Bronchial epithelial cell (primary cell): ENCODE measurements at regions not wholly inside any gene's neighbourhood (a gene's known extent, or its start where the extent isn't known, plus 50 kb on each side); places are given as distances from the start of the nearest gene placed in this dataset.

Source experiments
- DNase-seq: peaks from one replicate; pipeline ENCODE4 v3.0.0-alpha.2; 2010; ENCODE audit warnings: low read depth
- FAIRE-seq: peaks from 2 replicates; lab custom pipeline; 2011; peaks lifted over from hg19 to GRCh38; lab: Jason Lieb, UNC
- H3K27me3 ChIP-seq: 2 replicates; pipeline ENCODE4 v1.5.1; 2011; ENCODE audit warnings: low read length; ENCODE audit not compliant: control insufficient read depth, insufficient read depth
- H3K36me3 ChIP-seq: 2 replicates; pipeline ENCODE4 v1.5.1; 2011; ENCODE audit warnings: low read length; ENCODE audit not compliant: control insufficient read depth, insufficient read depth
- H3K4me3 ChIP-seq: 2 replicates; pipeline ENCODE4 v1.5.1; 2011; ENCODE audit warnings: mild to moderate bottlenecking, low read depth, low read length, control low read depth
- CTCF ChIP-seq: IDR thresholded peaks from 2 replicates; pipeline ENCODE4 v1.5.1; 2011; ENCODE audit warnings: mild to moderate bottlenecking, moderate library complexity, low read length, control low read depth, inconsistent platforms; ENCODE audit not compliant: insufficient read depth, severe bottlenecking

DNA sequence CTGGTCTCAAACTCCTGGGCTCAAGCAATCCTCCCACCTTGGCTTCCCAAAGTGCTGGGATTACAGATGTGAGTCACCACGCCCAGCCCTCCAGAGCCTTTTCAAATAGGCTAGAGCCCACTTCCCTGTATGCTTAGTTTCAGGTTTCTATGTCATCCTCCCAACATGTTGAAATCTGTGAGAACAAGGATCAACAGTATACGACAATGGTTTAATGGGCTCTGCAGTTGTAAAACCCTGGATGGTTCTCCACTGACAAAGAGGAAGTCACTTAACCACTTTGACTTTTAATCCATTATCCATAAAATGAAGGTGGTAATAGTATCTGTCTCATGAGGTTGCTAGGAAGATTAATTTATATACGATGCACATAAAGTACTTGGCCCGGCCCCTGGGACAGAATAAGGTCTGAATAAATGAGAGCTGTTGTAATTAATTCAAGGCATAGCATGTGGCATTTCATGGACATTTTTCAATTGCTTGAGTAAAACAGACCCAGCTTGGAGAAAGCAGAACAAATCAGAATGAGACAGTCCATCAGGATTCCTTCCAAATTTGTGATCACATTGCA lies 113.9 kb upstream of the ZNF648 start:
- Histone ChIP-seq H3K4me3 (no peak overlapping the region), H3K36me3 (no peaks in the 10 kb centered on the region), H3K27me3 (no peaks in the 10 kb centered on the region)
- FAIRE-seq (no peak), DNase-seq (peak; percentile 97)
- TF ChIP-seq CTCF = no peak

- DNase-seq = peak; percentile 56
Measured at GRCh38 chr1:182174513-182174855, 113.0 kb upstream of the ZNF648 start.

GRCh38 chr1:182173808-182174512 lies 112.4 kb upstream of the ZNF648 start:
- DNase-seq = peak; percentile 54
- Histone ChIP-seq H3K27me3 (no peaks in the 10 kb centered on the region), H3K4me3 (no peak overlapping the region), H3K36me3 (no peaks in the 10 kb centered on the region)
- TF ChIP-seq CTCF = no peak
- FAIRE-seq = peak; percentile 60

More at GRCh38 chr1:182174513-182174855, 113.0 kb upstream of the ZNF648 start:
- Histone ChIP-seq H3K4me3 (no peak overlapping the region), H3K36me3 (no peaks in the 10 kb centered on the region), H3K27me3 (no peaks in the 10 kb centered on the region)
- no peak for FAIRE-seq
- TF ChIP-seq CTCF = no peak

GRCh38 chr1:182172699-182173098 lies 111.2 kb upstream of the ZNF648 start:
- Histone ChIP-seq H3K36me3 (no peaks in the 10 kb centered on the region), H3K27me3 (no peaks in the 10 kb centered on the region), H3K4me3 (no peak overlapping the region)
- TF ChIP-seq CTCF = no peak
- no peak for FAIRE-seq
- DNase-seq = no peak

GRCh38 chr1:182170891-182171461 lies 109.5 kb upstream of the ZNF648 start:
- Histone ChIP-seq H3K36me3 (no peaks in the 10 kb centered on the region), H3K27me3 (no peaks in the 10 kb centered on the region), H3K4me3 (no peak overlapping the region)
- FAIRE-seq (no peak), DNase-seq (no peak)
- no peak for TF ChIP-seq CTCF

DNA sequence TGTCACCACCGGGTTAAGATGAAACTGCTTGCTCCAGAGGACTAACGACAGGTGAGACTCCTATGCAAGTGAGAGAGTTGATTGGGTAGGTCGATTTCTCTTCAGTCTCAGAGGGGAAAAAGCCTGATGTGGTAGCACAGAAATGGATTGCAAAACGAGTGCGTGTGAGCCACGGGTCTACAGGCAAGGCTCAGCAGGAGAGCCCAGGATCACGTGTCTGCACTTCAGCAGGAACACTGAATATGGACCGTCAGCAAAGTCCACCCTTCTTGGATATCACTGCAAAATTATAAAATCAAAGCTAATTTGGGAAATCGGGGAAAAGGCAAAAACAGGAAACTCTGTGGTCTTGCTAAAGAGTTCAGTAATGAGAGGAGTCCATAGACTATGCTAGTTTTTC lies 107.7 kb upstream of the ZNF648 start:
- no peak for TF ChIP-seq CTCF
- no peak for FAIRE-seq

More for the DNA sequence above, 107.7 kb upstream of the ZNF648 start:
- Histone ChIP-seq H3K27me3 (no peaks in the 10 kb centered on the region), H3K4me3 (no peak overlapping the region), H3K36me3 (no peaks in the 10 kb centered on the region)
- no peak for DNase-seq
